Ectodermal cell (in vitro differentiated cells): ENCODE measurements at regions not wholly inside any gene's neighbourhood (a gene's known extent, or its start where the extent isn't known, plus 50 kb on each side); places are given as distances from the start of the nearest gene placed in this dataset.

Experiments
- H3K27ac ChIP-seq: 2 replicates; pipeline ENCODE4 v1.7.0; 2013; ENCODE audit warnings: mild to moderate bottlenecking, low read depth, low read length; ENCODE audit not compliant: insufficient read depth, poor library complexity, severe bottlenecking
- H3K27me3 ChIP-seq: 2 replicates; pipeline ENCODE4 v1.7.0; 2013; ENCODE audit warnings: mild to moderate bottlenecking, low read length; ENCODE audit not compliant: insufficient read depth, control insufficient read depth, poor library complexity, severe bottlenecking
- H3K36me3 ChIP-seq: one replicate; pipeline ENCODE4 v1.7.0; 2013; ENCODE audit warnings: low read length; ENCODE audit not compliant: control insufficient read depth, insufficient read depth
- H3K4me1 ChIP-seq: one replicate; pipeline ENCODE4 v1.7.0; 2013; ENCODE audit warnings: low read length; ENCODE audit not compliant: control insufficient read depth, insufficient read depth
- H3K4me3 ChIP-seq: 2 replicates; pipeline ENCODE4 v1.7.0; 2013; ENCODE audit warnings: low read depth, low read length, control low read depth; ENCODE audit not compliant: insufficient read depth
- H3K9me3 ChIP-seq: 2 replicates; pipeline ENCODE4 v1.7.0; 2013; ENCODE audit warnings: mild to moderate bottlenecking, low read length, moderate library complexity; ENCODE audit not compliant: control insufficient read depth
- WGBS, 2 experiments: methylation state at CpG; one replicate each; pipeline ENCODE4 v1.1.7; 2013; ENCODE audit warnings: missing lambda C conversion rate in 2 of 2; 5-methylcytosine and 5-hydroxymethylcytosine counted together

GRCh38 chr10:83144461-83144860, 994.8 kb upstream of the GHITM start:
- H3K4me1 ChIP-seq = no peaks in the 10 kb centered on the region
- no peak overlapping the region for H3K4me3 ChIP-seq
- no peaks in the 10 kb centered on the region for H3K9me3 ChIP-seq

GRCh38 chr10:83153714-83154113, 985.6 kb upstream of the GHITM start:
- H3K27ac ChIP-seq = no peak overlapping the region
- 80 to 87% methylated on average over 10 of the region's 10 CpGs for WGBS, 2 experiments
- no peaks in the 10 kb centered on the region for H3K9me3 ChIP-seq
- H3K27me3 ChIP-seq = no peaks in the 10 kb centered on the region
- H3K36me3 ChIP-seq = no peaks in the 10 kb centered on the region
- H3K4me3 ChIP-seq = no peak overlapping the region
- H3K4me1 ChIP-seq = peaks cover 3% of the 10 kb centered on the region

More at GRCh38 chr10:83144461-83144860, 994.8 kb upstream of the GHITM start:
- Histone ChIP-seq H3K27ac (no peak overlapping the region), H3K36me3 (no peaks in the 10 kb centered on the region), H3K27me3 (no peaks in the 10 kb centered on the region)

- no peak overlapping the region for H3K27ac ChIP-seq
- no peaks in the 10 kb centered on the region for H3K9me3 ChIP-seq
- no peaks in the 10 kb centered on the region for H3K36me3 ChIP-seq
- H3K4me3 ChIP-seq = no peak overlapping the region
- H3K27me3 ChIP-seq = no peaks in the 10 kb centered on the region
- WGBS, 2 experiments = 68 to 81% methylated on average over 3 of the region's 3 CpGs
- peaks cover 9% of the 10 kb centered on the region for H3K4me1 ChIP-seq
These were observed 975.2 kb upstream of the GHITM start for GRCh38 chr10:83164156-83164555.

- H3K27me3 ChIP-seq = no peaks in the 10 kb centered on the region
- H3K27ac ChIP-seq = no peak overlapping the region
- 85 to 89% methylated on average over 3 of the region's 3 CpGs for WGBS, 2 experiments
- H3K9me3 ChIP-seq = no peaks in the 10 kb centered on the region
- H3K4me3 ChIP-seq = no peak overlapping the region
- H3K36me3 ChIP-seq = no peaks in the 10 kb centered on the region
- H3K4me1 ChIP-seq = peaks cover 9% of the 10 kb centered on the region
These were observed 974.0 kb upstream of the GHITM start for GRCh38 chr10:83165265-83165664.

- H3K27me3 ChIP-seq = no peaks in the 10 kb centered on the region
- 9 to 18% methylated on average over 5 of the region's 5 CpGs for WGBS, 2 experiments
- no peaks in the 10 kb centered on the region for H3K36me3 ChIP-seq
- no peaks in the 10 kb centered on the region for H3K9me3 ChIP-seq
- H3K27ac ChIP-seq = no peak overlapping the region
- peaks cover 9% of the 10 kb centered on the region for H3K4me1 ChIP-seq
- H3K4me3 ChIP-seq = no peak overlapping the region
These were observed 973.0 kb upstream of the GHITM start for GRCh38 chr10:83166344-83166743.

- 71 to 74% methylated on average over 4 of the region's 4 CpGs for WGBS, 2 experiments
- no peak overlapping the region for H3K4me3 ChIP-seq
- no peaks in the 10 kb centered on the region for H3K9me3 ChIP-seq
- H3K4me1 ChIP-seq = peaks cover 9% of the 10 kb centered on the region
- H3K27me3 ChIP-seq = no peaks in the 10 kb centered on the region
- H3K27ac ChIP-seq = no peak overlapping the region
- no peaks in the 10 kb centered on the region for H3K36me3 ChIP-seq
These were observed 972.2 kb upstream of the GHITM start for GRCh38 chr10:83167081-83167480.

GRCh38 chr10:83176901-83177300, 962.4 kb upstream of the GHITM start:
- Histone ChIP-seq H3K4me1 (no peaks in the 10 kb centered on the region), H3K36me3 (no peaks in the 10 kb centered on the region), H3K27ac (no peak overlapping the region), H3K4me3 (no peak overlapping the region), H3K9me3 (no peaks in the 10 kb centered on the region), H3K27me3 (no peaks in the 10 kb centered on the region)
- WGBS, 2 experiments = 95 to 100% methylated on average over 1 to 2 of the region's 2 CpGs

GRCh38 chr10:83178526-83178925, 960.8 kb upstream of the GHITM start:
- H3K4me1 ChIP-seq = no peaks in the 10 kb centered on the region

GRCh38 chr10:83179371-83179770, 959.9 kb upstream of the GHITM start:
- Histone ChIP-seq H3K9me3 (no peaks in the 10 kb centered on the region), H3K27me3 (no peaks in the 10 kb centered on the region), H3K36me3 (no peaks in the 10 kb centered on the region), H3K27ac (no peak overlapping the region), H3K4me3 (no peak overlapping the region), H3K4me1 (no peaks in the 10 kb centered on the region)
- 80 to 90% methylated on average over 4 of the region's 4 CpGs for WGBS, 2 experiments

More at GRCh38 chr10:83178526-83178925, 960.8 kb upstream of the GHITM start:
- Histone ChIP-seq H3K4me3 (no peak overlapping the region), H3K9me3 (no peaks in the 10 kb centered on the region), H3K27me3 (no peaks in the 10 kb centered on the region), H3K27ac (no peak overlapping the region), H3K36me3 (no peaks in the 10 kb centered on the region)

GRCh38 chr10:83182076-83182475, 957.2 kb upstream of the GHITM start:
- no peaks in the 10 kb centered on the region for H3K4me1 ChIP-seq
- no peak overlapping the region for H3K4me3 ChIP-seq
- no peaks in the 10 kb centered on the region for H3K36me3 ChIP-seq
- no peak overlapping the region for H3K27ac ChIP-seq
- no peaks in the 10 kb centered on the region for H3K27me3 ChIP-seq
- no peaks in the 10 kb centered on the region for H3K9me3 ChIP-seq
- WGBS, 2 experiments = 95% methylated on average over 2 of the region's 2 CpGs

GRCh38 chr10:83184641-83185040, 954.7 kb upstream of the GHITM start:
- H3K9me3 ChIP-seq = no peaks in the 10 kb centered on the region
- no peaks in the 10 kb centered on the region for H3K36me3 ChIP-seq
- no peak overlapping the region for H3K4me3 ChIP-seq
- 94 to 95% methylated on average over 6 of the region's 6 CpGs for WGBS, 2 experiments
- H3K27ac ChIP-seq = no peak overlapping the region
- no peaks in the 10 kb centered on the region for H3K4me1 ChIP-seq
- no peaks in the 10 kb centered on the region for H3K27me3 ChIP-seq
